ENCODE measurements at regions not wholly inside any gene's neighbourhood (a gene's known extent, or its start where the extent isn't known, plus 50 kb on each side); places are given as distances from the start of the nearest gene placed in this dataset.

DNA sequence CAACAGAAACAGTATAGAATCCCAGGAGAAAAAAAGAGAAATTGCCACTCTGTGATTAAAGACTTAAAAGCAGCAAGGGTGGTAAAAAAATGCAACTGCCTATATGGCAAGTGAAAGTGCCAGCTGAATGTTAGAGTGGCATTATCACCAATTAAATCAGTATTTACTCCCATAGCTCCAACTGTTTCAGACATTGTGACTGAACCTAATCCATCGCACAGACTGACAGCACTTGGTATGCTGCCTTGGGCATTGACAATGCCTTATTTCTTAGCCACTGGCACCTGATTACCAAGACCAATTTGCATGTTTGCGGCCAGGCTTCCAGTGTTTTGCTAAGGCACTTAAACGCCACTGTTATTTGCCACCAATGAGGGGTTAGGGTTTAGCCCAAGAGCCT is 201.9 kb upstream of the NECTIN3 start:
- no peak for TF ChIP-seq EP300 (conservative IDR thresholded peaks at IDR 0.05; ENCODE audit: poor library complexity, severe bottlenecking)
- no peak for TF ChIP-seq EZH2 (IDR thresholded peaks at IDR 0.05; ENCODE audit: borderline replicate concordance, insufficient read depth, low read length, poor library complexity, severe bottlenecking)
- TF ChIP-seq, protein P1, sequence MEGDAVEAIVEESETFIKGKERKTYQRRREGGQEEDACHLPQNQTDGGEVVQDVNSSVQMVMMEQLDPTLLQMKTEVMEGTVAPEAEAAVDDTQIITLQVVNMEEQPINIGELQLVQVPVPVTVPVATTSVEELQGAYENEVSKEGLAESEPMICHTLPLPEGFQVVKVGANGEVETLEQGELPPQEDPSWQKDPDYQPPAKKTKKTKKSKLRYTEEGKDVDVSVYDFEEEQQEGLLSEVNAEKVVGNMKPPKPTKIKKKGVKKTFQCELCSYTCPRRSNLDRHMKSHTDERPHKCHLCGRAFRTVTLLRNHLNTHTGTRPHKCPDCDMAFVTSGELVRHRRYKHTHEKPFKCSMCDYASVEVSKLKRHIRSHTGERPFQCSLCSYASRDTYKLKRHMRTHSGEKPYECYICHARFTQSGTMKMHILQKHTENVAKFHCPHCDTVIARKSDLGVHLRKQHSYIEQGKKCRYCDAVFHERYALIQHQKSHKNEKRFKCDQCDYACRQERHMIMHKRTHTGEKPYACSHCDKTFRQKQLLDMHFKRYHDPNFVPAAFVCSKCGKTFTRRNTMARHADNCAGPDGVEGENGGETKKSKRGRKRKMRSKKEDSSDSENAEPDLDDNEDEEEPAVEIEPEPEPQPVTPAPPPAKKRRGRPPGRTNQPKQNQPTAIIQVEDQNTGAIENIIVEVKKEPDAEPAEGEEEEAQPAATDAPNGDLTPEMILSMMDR (IDR thresholded peaks at IDR 0.05; ENCODE audit: poor library complexity, severe bottlenecking): no peak
- TF ChIP-seq RAD21 (conservative IDR thresholded peaks at IDR 0.05): no peak
- TF ChIP-seq, protein P2, sequence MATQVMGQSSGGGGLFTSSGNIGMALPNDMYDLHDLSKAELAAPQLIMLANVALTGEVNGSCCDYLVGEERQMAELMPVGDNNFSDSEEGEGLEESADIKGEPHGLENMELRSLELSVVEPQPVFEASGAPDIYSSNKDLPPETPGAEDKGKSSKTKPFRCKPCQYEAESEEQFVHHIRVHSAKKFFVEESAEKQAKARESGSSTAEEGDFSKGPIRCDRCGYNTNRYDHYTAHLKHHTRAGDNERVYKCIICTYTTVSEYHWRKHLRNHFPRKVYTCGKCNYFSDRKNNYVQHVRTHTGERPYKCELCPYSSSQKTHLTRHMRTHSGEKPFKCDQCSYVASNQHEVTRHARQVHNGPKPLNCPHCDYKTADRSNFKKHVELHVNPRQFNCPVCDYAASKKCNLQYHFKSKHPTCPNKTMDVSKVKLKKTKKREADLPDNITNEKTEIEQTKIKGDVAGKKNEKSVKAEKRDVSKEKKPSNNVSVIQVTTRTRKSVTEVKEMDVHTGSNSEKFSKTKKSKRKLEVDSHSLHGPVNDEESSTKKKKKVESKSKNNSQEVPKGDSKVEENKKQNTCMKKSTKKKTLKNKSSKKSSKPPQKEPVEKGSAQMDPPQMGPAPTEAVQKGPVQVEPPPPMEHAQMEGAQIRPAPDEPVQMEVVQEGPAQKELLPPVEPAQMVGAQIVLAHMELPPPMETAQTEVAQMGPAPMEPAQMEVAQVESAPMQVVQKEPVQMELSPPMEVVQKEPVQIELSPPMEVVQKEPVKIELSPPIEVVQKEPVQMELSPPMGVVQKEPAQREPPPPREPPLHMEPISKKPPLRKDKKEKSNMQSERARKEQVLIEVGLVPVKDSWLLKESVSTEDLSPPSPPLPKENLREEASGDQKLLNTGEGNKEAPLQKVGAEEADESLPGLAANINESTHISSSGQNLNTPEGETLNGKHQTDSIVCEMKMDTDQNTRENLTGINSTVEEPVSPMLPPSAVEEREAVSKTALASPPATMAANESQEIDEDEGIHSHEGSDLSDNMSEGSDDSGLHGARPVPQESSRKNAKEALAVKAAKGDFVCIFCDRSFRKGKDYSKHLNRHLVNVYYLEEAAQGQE (IDR thresholded peaks at IDR 0.05; ENCODE audit: borderline replicate concordance): no peak
- TF ChIP-seq TAF1 (IDR thresholded peaks at IDR 0.05; ENCODE audit: low read depth): no peak
- no peak for TF ChIP-seq POLR2AphosphoS5 (IDR thresholded peaks at IDR 0.05)
- TF ChIP-seq SMC3 (conservative IDR thresholded peaks at IDR 0.05; ENCODE audit: poor library complexity): no peak
- no peak for TF ChIP-seq MXI1 (conservative IDR thresholded peaks at IDR 0.05; ENCODE audit: poor library complexity, severe bottlenecking)
